ENCODE measurements at regions not wholly inside any gene's neighbourhood (a gene's known extent, or its start where the extent isn't known, plus 50 kb on each side); places are given as distances from the start of the nearest gene placed in this dataset.

GRCh38 chr14:106776395-106776983 is 1250.1 kb downstream of the TMEM121 start:
- ChIA-PET POLR2A (no interaction called here), CTCF (interaction anchor here (1.0 to 1.8 kb wide), 3 partner anchors 17 to 112 kb away, joined by 3 to 5 read pairs (median 5); no protein-coding TSS in a partner anchor)
- Histone ChIP-seq H3K4me1 (ENCODE audit: control insufficient read depth in 2 of 2, insufficient read depth in 2 of 2, low read length in 2 of 2) (peaks cover 5 to 10% of the 10 kb centered on the region in 2 donors), H3K4me3 (ENCODE audit: control extremely low read depth in 1 of 5, extremely low read depth in 1 of 5, insufficient read depth in 1 of 5, low read depth in 2 of 5, low read length in 4 of 5) (no peak overlapping the region), H4K20me1 (ENCODE audit: control insufficient read depth, insufficient read depth, low read length, poor library complexity, severe bottlenecking) (no peaks in the 10 kb centered on the region), H3K9ac (ENCODE audit: low read length) (no peak overlapping the region), H3K27me3 (replicated peaks in 1 of 4; ENCODE audit: control extremely low read depth in 1 of 4, control insufficient read depth in 3 of 4, insufficient read depth in 4 of 4, low read length in 3 of 4) (no peaks in the 10 kb centered on the region), H3K9me3 (ENCODE audit: control extremely low read depth in 1 of 3, control insufficient read depth in 2 of 3, insufficient read depth in 1 of 3, low read length in 2 of 3) (peaks cover 1 to 8% (median 6%) of the 10 kb centered on the region in 3 donors), H3K36me3 (replicated peaks in 1 of 2; ENCODE audit: control extremely low read depth in 1 of 2, control insufficient read depth in 1 of 2, extremely low read depth in 1 of 2, insufficient read depth in 2 of 2, low read length in 1 of 2) (no peaks in the 10 kb centered on the region), H3K79me2 (ENCODE audit: control insufficient read depth, insufficient read depth, low read length) (no peaks in the 10 kb centered on the region), H3K4me2 (replicated peaks; ENCODE audit: low read depth, low read length, poor library complexity, severe bottlenecking) (no peak overlapping the region), H2AFZ (ENCODE audit: insufficient read depth, low read depth, low read length, poor library complexity, severe bottlenecking) (no peak overlapping the region), H3K27ac (ENCODE audit: low read length in 2 of 2) (no peak overlapping the region)
- DNase-seq (no peak), ATAC-seq (ENCODE audit: low read depth) (no peak)
- no peak for TF ChIP-seq CTCF (IDR thresholded peaks at IDR 0.05)
- no peak for TF ChIP-seq EZH2 (IDR thresholded peaks at IDR 0.05; ENCODE audit: borderline replicate concordance, insufficient read depth, low read depth, low read length, poor library complexity, severe bottlenecking)
- intact Hi-C loops (cut with micrococcal nuclease): no loop called here
- H3K9me3 Mint-ChIP-seq (ENCODE audit: insufficient read depth): peaks cover 2% of the 10 kb centered on the region
- H3K27ac Mint-ChIP-seq: no peak overlapping the region
- no peak overlapping the region for H3K4me3 Mint-ChIP-seq
- peaks cover 3% of the 10 kb centered on the region for H3K27me3 Mint-ChIP-seq
- H3K4me1 Mint-ChIP-seq: peaks cover 7% of the 10 kb centered on the region
- WGBS (ENCODE audit: insufficient coverage): no CpG with 5 or more reads among the region's 4 CpGs

- Histone ChIP-seq H2AFZ (ENCODE audit: insufficient read depth, low read depth, low read length, poor library complexity, severe bottlenecking) (no peak overlapping the region), H3K27me3 (replicated peaks in 1 of 4; ENCODE audit: control extremely low read depth in 1 of 4, control insufficient read depth in 3 of 4, insufficient read depth in 4 of 4, low read length in 3 of 4) (no peaks in the 10 kb centered on the region), H3K4me2 (replicated peaks; ENCODE audit: low read depth, low read length, poor library complexity, severe bottlenecking) (no peak overlapping the region), H3K36me3 (replicated peaks in 1 of 2; ENCODE audit: control extremely low read depth in 1 of 2, control insufficient read depth in 1 of 2, extremely low read depth in 1 of 2, insufficient read depth in 2 of 2, low read length in 1 of 2) (no peaks in the 10 kb centered on the region), H3K4me3 (ENCODE audit: control extremely low read depth in 1 of 5, extremely low read depth in 1 of 5, insufficient read depth in 1 of 5, low read depth in 2 of 5, low read length in 4 of 5) (no peak overlapping the region), H3K4me1 (ENCODE audit: control insufficient read depth in 2 of 2, insufficient read depth in 2 of 2, low read length in 2 of 2) (peaks cover 5 to 10% of the 10 kb centered on the region in 2 donors), H3K9ac (ENCODE audit: low read length) (no peak overlapping the region), H3K79me2 (ENCODE audit: control insufficient read depth, insufficient read depth, low read length) (no peaks in the 10 kb centered on the region), H4K20me1 (ENCODE audit: control insufficient read depth, insufficient read depth, low read length, poor library complexity, severe bottlenecking) (no peaks in the 10 kb centered on the region), H3K27ac (ENCODE audit: low read length in 2 of 2) (no peak overlapping the region), H3K9me3 (ENCODE audit: control extremely low read depth in 1 of 3, control insufficient read depth in 2 of 3, insufficient read depth in 1 of 3, low read length in 2 of 3) (peaks cover 1 to 8% (median 6%) of the 10 kb centered on the region in 3 donors)
- Mint-ChIP-seq H3K9me3 (ENCODE audit: insufficient read depth) (peaks cover 2% of the 10 kb centered on the region), H3K27me3 (peaks cover 3% of the 10 kb centered on the region), H3K4me3 (no peak overlapping the region), H3K4me1 (peaks cover 7% of the 10 kb centered on the region), H3K27ac (no peak overlapping the region)
- intact Hi-C loops (cut with micrococcal nuclease): no loop called here
- TF ChIP-seq CTCF (IDR thresholded peaks at IDR 0.05) (no peak), EZH2 (IDR thresholded peaks at IDR 0.05; ENCODE audit: borderline replicate concordance, insufficient read depth, low read depth, low read length, poor library complexity, severe bottlenecking) (no peak)
- CTCF ChIA-PET: interaction anchor here (1.0 to 1.1 kb wide), 2 partner anchors 88 to 94 kb away, joined by 3 to 5 read pairs; no protein-coding TSS in a partner anchor
- no peak for DNase-seq
- no peak for ATAC-seq (ENCODE audit: low read depth)
- POLR2A ChIA-PET: no interaction called here
These were observed 1252.6 kb downstream of the TMEM121 start for GRCh38 chr14:106778986-106779385.
